Vagina (tissue), 2 donors: ENCODE measurements at regions not wholly inside any gene's neighbourhood (a gene's known extent, or its start where the extent isn't known, plus 50 kb on each side); places are given as distances from the start of the nearest gene placed in this dataset.

Experiments
- DNase-seq, 2 donors: peaks; one replicate each; pipeline ENCODE4 v3.0.0-alpha.2; 2017; ENCODE audit errors: extremely low spot score in 2 of 2
- H3K27ac ChIP-seq: fragments of 200-600 bp; sonication (generic); one replicate; pipeline ENCODE4 v1.5.1; 2019
- H3K27me3 ChIP-seq: fragments of 200-600 bp; sonication (generic); one replicate; pipeline ENCODE4 v1.5.1; 2019
- H3K36me3 ChIP-seq, 2 donors: fragments of 200-600 bp; sonication (generic); one replicate each; pipeline ENCODE4 v1.5.1; 2017 to 2019
- H3K4me1 ChIP-seq: fragments of 200-600 bp; sonication (generic); one replicate; pipeline ENCODE4 v1.5.1; 2019
- H3K4me3 ChIP-seq, 2 donors: fragments of 200-600 bp; sonication (generic); 1 replicate in 1 of 2; 2 replicates in 1 of 2; pipeline ENCODE4 v1.5.1; 2016 to 2019
- H3K9me3 ChIP-seq: fragments of 200-600 bp; sonication (generic); one replicate; pipeline ENCODE4 v1.5.1; 2019
- CTCF ChIP-seq, 3 experiments: fragments of 450-650 bp in 2 of 3; fragments of 200-600 bp in 1 of 3; sonication (generic) in 1 of 3; IDR thresholded peaks; one replicate each; pipeline ENCODE4 v1.5.1; 2017 to 2019; ENCODE audit warnings: antibody characterized with exemption in 3 of 3, mild to moderate bottlenecking in 2 of 3, moderate library complexity in 2 of 3
- POLR2A ChIP-seq, 2 donors: fragments of 450-650 bp; IDR thresholded peaks; one replicate each; pipeline ENCODE4 v1.6.1; 2017; ENCODE audit warnings: antibody characterized with exemption in 2 of 2, mild to moderate bottlenecking in 2 of 2, moderate library complexity in 2 of 2
- POLR2AphosphoS5 ChIP-seq, 2 donors: sonication (generic); formaldehyde crosslinking; IDR thresholded peaks; one replicate each; pipeline ENCODE4 v1.9.0; 2017; ENCODE audit warnings: antibody characterized with exemption in 2 of 2, mild to moderate bottlenecking in 2 of 2, low read depth in 1 of 2; ENCODE audit not compliant: insufficient read depth in 1 of 2
- intact Hi-C: fragments of 100-400 bp; cut with DNase I; formaldehyde crosslinking; loops from one replicate; pipeline ENCODE4 v1.15.1; 2023

DNA sequence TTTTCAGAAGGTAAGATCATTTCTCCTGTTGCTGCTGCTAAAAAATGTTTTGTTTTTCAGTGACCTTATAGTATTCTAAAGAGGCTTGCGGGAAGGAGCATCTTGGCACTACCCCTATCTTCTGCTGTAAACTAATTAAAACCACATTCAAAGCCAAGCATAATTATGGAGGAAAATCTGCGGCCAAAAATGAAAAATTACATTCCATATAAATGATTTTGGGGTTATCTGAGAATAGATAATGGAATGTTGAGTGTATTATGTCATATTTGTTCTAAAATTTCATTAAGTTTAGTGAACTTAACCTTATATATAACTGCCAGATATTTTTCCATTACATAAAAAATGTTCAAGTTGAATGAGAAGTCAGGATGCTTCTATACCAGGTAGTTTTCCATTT lies 170.4 kb upstream of the TMC3 start:
- H3K27me3 ChIP-seq = no peaks in the 10 kb centered on the region
- H3K36me3 ChIP-seq = no peaks in the 10 kb centered on the region
- H3K9me3 ChIP-seq = no peaks in the 10 kb centered on the region
- no peaks in the 10 kb centered on the region for H3K4me1 ChIP-seq
- no peak overlapping the region for H3K27ac ChIP-seq
- intact Hi-C loops = no loop called here
- TF ChIP-seq POLR2A (IDR thresholded peaks at IDR 0.05) (no peak), CTCF (IDR thresholded peaks at IDR 0.05) (no peak), POLR2AphosphoS5 (IDR thresholded peaks at IDR 0.05; ENCODE audit: insufficient read depth in 1 of 2, low read depth in 1 of 2) (no peak)
- no peak for DNase-seq
- H3K4me3 ChIP-seq = no peak overlapping the region

- no peaks in the 10 kb centered on the region for H3K9me3 ChIP-seq
- H3K27me3 ChIP-seq = no peaks in the 10 kb centered on the region
- H3K36me3 ChIP-seq = no peaks in the 10 kb centered on the region
- H3K4me3 ChIP-seq = no peak overlapping the region
- no peaks in the 10 kb centered on the region for H3K4me1 ChIP-seq
- no peak for TF ChIP-seq CTCF (IDR thresholded peaks at IDR 0.05)
- TF ChIP-seq POLR2AphosphoS5 (IDR thresholded peaks at IDR 0.05; ENCODE audit: insufficient read depth in 1 of 2, low read depth in 1 of 2) = no peak
- no peak for TF ChIP-seq POLR2A (IDR thresholded peaks at IDR 0.05)
- intact Hi-C loops = no loop called here
- H3K27ac ChIP-seq = no peak overlapping the region
- no peak for DNase-seq
These were observed 166.9 kb upstream of the TMC3 start for GRCh38 chr15:81540909-81541308.

GRCh38 chr15:81536356-81536755 lies 162.3 kb upstream of the TMC3 start:
- no peak overlapping the region for H3K27ac ChIP-seq
- no peak for DNase-seq
- H3K27me3 ChIP-seq = no peaks in the 10 kb centered on the region
- no peak overlapping the region for H3K4me3 ChIP-seq
- no peaks in the 10 kb centered on the region for H3K9me3 ChIP-seq
- TF ChIP-seq CTCF (IDR thresholded peaks at IDR 0.05) (no peak), POLR2AphosphoS5 (IDR thresholded peaks at IDR 0.05; ENCODE audit: insufficient read depth in 1 of 2, low read depth in 1 of 2) (no peak), POLR2A (IDR thresholded peaks at IDR 0.05) (no peak)
- no peaks in the 10 kb centered on the region for H3K36me3 ChIP-seq
- no peaks in the 10 kb centered on the region for H3K4me1 ChIP-seq
- intact Hi-C loops = no loop called here

- Histone ChIP-seq H3K27me3 (no peaks in the 10 kb centered on the region), H3K4me3 (no peak overlapping the region), H3K4me1 (no peaks in the 10 kb centered on the region), H3K27ac (no peak overlapping the region), H3K9me3 (no peaks in the 10 kb centered on the region), H3K36me3 (no peaks in the 10 kb centered on the region)
- DNase-seq = no peak
- intact Hi-C loops = no loop called here
- no peak for TF ChIP-seq CTCF (IDR thresholded peaks at IDR 0.05)
- no peak for TF ChIP-seq POLR2A (IDR thresholded peaks at IDR 0.05)
- TF ChIP-seq POLR2AphosphoS5 (IDR thresholded peaks at IDR 0.05; ENCODE audit: insufficient read depth in 1 of 2, low read depth in 1 of 2) = no peak
These were observed 160.1 kb upstream of the TMC3 start for GRCh38 chr15:81534124-81534523.

- Histone ChIP-seq H3K4me3 (no peak overlapping the region), H3K27ac (no peak overlapping the region), H3K9me3 (no peaks in the 10 kb centered on the region), H3K4me1 (no peaks in the 10 kb centered on the region), H3K27me3 (no peaks in the 10 kb centered on the region), H3K36me3 (no peaks in the 10 kb centered on the region)
- no peak for DNase-seq
- TF ChIP-seq POLR2A (IDR thresholded peaks at IDR 0.05) = no peak
- TF ChIP-seq POLR2AphosphoS5 (IDR thresholded peaks at IDR 0.05; ENCODE audit: insufficient read depth in 1 of 2, low read depth in 1 of 2) = no peak
- no peak for TF ChIP-seq CTCF (IDR thresholded peaks at IDR 0.05)
- intact Hi-C loops = no loop called here
These were observed 158.0 kb upstream of the TMC3 start for GRCh38 chr15:81532001-81532400.
